Calu3 (cell line): ENCODE measurements at regions not wholly inside any gene's neighbourhood (a gene's known extent, or its start where the extent isn't known, plus 50 kb on each side); places are given as distances from the start of the nearest gene placed in this dataset.
"Not testable (repeated sequence)": the region's sequence is repeated elsewhere in the genome, so short reads cannot be mapped to it uniquely, and the experiment has no call there.

Source experiments
- BruUV-seq: library from RNA; stranded (reverse); fragments of 400-500 nt; replicated peaks from 2 replicates; lab custom pipeline; 2021; lab: Mats Ljungman, UMichigan
- CTCF ChIA-PET: fragments of 300-600 bp; sonication (Branson Sonifier 250); formaldehyde crosslinking; loops from one replicate; lab custom pipeline; 2022; ENCODE audit warnings: antibody characterized with exemption; lab: Charles Lee
- DNase-seq: peaks from one replicate; pipeline ENCODE4 v3.0.0; 2022
- H3K27ac Mint-ChIP-seq: one replicate; pipeline ENCODE4 v1.8.0; 2022; ENCODE audit warnings: mixed read lengths; ENCODE audit not compliant: unreplicated experiment
- H3K27me3 Mint-ChIP-seq: one replicate; pipeline ENCODE4 v1.8.0; 2022; ENCODE audit warnings: mixed read lengths; ENCODE audit not compliant: unreplicated experiment
- H3K36me3 Mint-ChIP-seq: one replicate; pipeline ENCODE4 v1.8.0; 2022; ENCODE audit warnings: mild to moderate bottlenecking, moderate library complexity, mixed read lengths; ENCODE audit not compliant: insufficient read depth, unreplicated experiment
- H3K4me1 Mint-ChIP-seq: one replicate; pipeline ENCODE4 v1.8.0; 2022; ENCODE audit warnings: mild to moderate bottlenecking, low read depth, mixed read lengths; ENCODE audit not compliant: unreplicated experiment
- H3K4me3 Mint-ChIP-seq: one replicate; pipeline ENCODE4 v1.8.0; 2022; ENCODE audit warnings: mild to moderate bottlenecking, low read depth, moderate library complexity, mixed read lengths; ENCODE audit not compliant: unreplicated experiment
- H3K9me3 Mint-ChIP-seq: one replicate; pipeline ENCODE4 v1.8.0; 2022; ENCODE audit warnings: low read depth, mixed read lengths; ENCODE audit not compliant: unreplicated experiment
- CTCF ChIP-seq: fragments of 200-600 bp; IDR thresholded peaks from one replicate; pipeline ENCODE4 v1.8.0; 2022; ENCODE audit warnings: antibody characterized with exemption; ENCODE audit not compliant: unreplicated experiment
- intact Hi-C: fragments of 100-400 bp; cut with micrococcal nuclease; formaldehyde crosslinking; loops from one replicate; pipeline ENCODE4 v1.10.0; 2022; ENCODE audit not compliant: unreplicated experiment

- intact Hi-C loops: no loop called here
- no peaks in the 10 kb centered on the region for H3K4me1 Mint-ChIP-seq
- H3K27me3 Mint-ChIP-seq: no peaks in the 10 kb centered on the region
- H3K27ac Mint-ChIP-seq: no peak overlapping the region
- H3K9me3 Mint-ChIP-seq: peaks cover 6% of the 10 kb centered on the region
- BruUV-seq: no TSS peak
- CTCF ChIA-PET: no interaction called here
- H3K4me3 Mint-ChIP-seq: no peak overlapping the region
- no peaks in the 10 kb centered on the region for H3K36me3 Mint-ChIP-seq
- TF ChIP-seq CTCF: no peak
- DNase-seq: no peak
These were observed 164.1 kb upstream of the POGK start for GRCh38 chr1:166675213-166675612.

- TF ChIP-seq CTCF: no peak
- Mint-ChIP-seq H3K27ac (no peak overlapping the region), H3K4me1 (no peaks in the 10 kb centered on the region), H3K36me3 (no peaks in the 10 kb centered on the region), H3K4me3 (no peak overlapping the region), H3K27me3 (no peaks in the 10 kb centered on the region), H3K9me3 (peaks cover 5% of the 10 kb centered on the region)
- intact Hi-C loops: no loop called here
- BruUV-seq: no TSS peak
- CTCF ChIA-PET: no interaction called here
- DNase-seq: no peak
These were observed 162.3 kb upstream of the POGK start for GRCh38 chr1:166676981-166677380.

- no peaks in the 10 kb centered on the region for H3K36me3 Mint-ChIP-seq
These were observed 159.9 kb upstream of the POGK start for GRCh38 chr1:166679369-166679768.

GRCh38 chr1:166682588-166682987 lies 156.7 kb upstream of the POGK start:
- no peak overlapping the region for H3K27ac Mint-ChIP-seq
- H3K27me3 Mint-ChIP-seq: no peaks in the 10 kb centered on the region
- H3K36me3 Mint-ChIP-seq: no peaks in the 10 kb centered on the region
- DNase-seq: no peak
- intact Hi-C loops: no loop called here
- H3K4me1 Mint-ChIP-seq: no peaks in the 10 kb centered on the region
- BruUV-seq: no TSS peak
- CTCF ChIA-PET: no interaction called here
- H3K4me3 Mint-ChIP-seq: no peak overlapping the region
- peaks cover 7% of the 10 kb centered on the region for H3K9me3 Mint-ChIP-seq
- TF ChIP-seq CTCF: no peak

More at GRCh38 chr1:166679369-166679768, 159.9 kb upstream of the POGK start:
- no peak overlapping the region for H3K27ac Mint-ChIP-seq
- H3K9me3 Mint-ChIP-seq: no peaks in the 10 kb centered on the region
- CTCF ChIA-PET: no interaction called here
- no peaks in the 10 kb centered on the region for H3K4me1 Mint-ChIP-seq
- intact Hi-C loops: no loop called here
- no peak for TF ChIP-seq CTCF
- DNase-seq: no peak
- BruUV-seq: no TSS peak
- H3K27me3 Mint-ChIP-seq: no peaks in the 10 kb centered on the region
- no peak overlapping the region for H3K4me3 Mint-ChIP-seq

GRCh38 chr1:166684669-166685068 lies 154.6 kb upstream of the POGK start:
- peaks cover 10% of the 10 kb centered on the region for H3K9me3 Mint-ChIP-seq
- H3K4me1 Mint-ChIP-seq, H3K36me3 Mint-ChIP-seq, H3K27me3 Mint-ChIP-seq, CTCF ChIA-PET, BruUV-seq, H3K4me3 Mint-ChIP-seq, H3K27ac Mint-ChIP-seq, intact Hi-C loops, DNase-seq: not testable (repeated sequence)
